Activated CD8-positive, alpha-beta T cell treated with anti-CD3 and anti-CD28 coated beads, Interleukin-2, amount 10 ng/mL, durations not matched to agents 7 days and 5 days (primary cell): ENCODE measurements at regions not wholly inside any gene's neighbourhood (a gene's known extent, or its start where the extent isn't known, plus 50 kb on each side); places are given as distances from the start of the nearest gene placed in this dataset.

Source experiments
- ATAC-seq: fragments of 150-1000 bp; cut with Tn5 transposase; one replicate; pipeline ENCODE4 v1.10.0; 2021; ENCODE audit warnings: moderate library complexity
- CTCF ChIA-PET: fragments of 350-600 bp; sonication (Branson Sonifier 250); formaldehyde crosslinking; loops from one replicate; lab custom pipeline; 2021; ENCODE audit warnings: antibody characterized with exemption; lab: Charles Lee
- POLR2A ChIA-PET: fragments of 350-600 bp; sonication (Branson Sonifier 250); formaldehyde crosslinking; loops from one replicate; lab custom pipeline; 2021; ENCODE audit warnings: antibody characterized with exemption; lab: Charles Lee
- DNase-seq: peaks from one replicate; pipeline ENCODE4 v3.0.0-alpha.2; 2020
- H3K27ac Mint-ChIP-seq: one replicate; pipeline ENCODE4 v1.8.0; 2021; ENCODE audit warnings: mild to moderate bottlenecking, mixed read lengths
- H3K27me3 Mint-ChIP-seq: one replicate; pipeline ENCODE4 v1.8.0; 2021; ENCODE audit warnings: low read depth, mixed read lengths
- H3K36me3 Mint-ChIP-seq: one replicate; pipeline ENCODE4 v1.8.0; 2021; ENCODE audit warnings: low read depth, mixed read lengths
- H3K4me1 Mint-ChIP-seq: one replicate; pipeline ENCODE4 v1.8.0; 2021; ENCODE audit warnings: low read depth, mixed read lengths
- H3K4me3 Mint-ChIP-seq: one replicate; pipeline ENCODE4 v1.8.0; 2021; ENCODE audit warnings: mild to moderate bottlenecking, mixed read lengths
- H3K9me3 Mint-ChIP-seq: one replicate; pipeline ENCODE4 v1.8.0; 2022; ENCODE audit warnings: mixed read lengths; ENCODE audit not compliant: insufficient read depth

- DNase-seq: no peak
- ATAC-seq: no peak
- Mint-ChIP-seq H3K27me3 (no peaks in the 10 kb centered on the region), H3K4me1 (no peaks in the 10 kb centered on the region), H3K36me3 (no peaks in the 10 kb centered on the region), H3K4me3 (no peak overlapping the region), H3K27ac (no peak overlapping the region), H3K9me3 (no peaks in the 10 kb centered on the region)
- CTCF ChIA-PET: no interaction called here
- POLR2A ChIA-PET: no interaction called here
These were observed 630.7 kb downstream of the TOX3 start for GRCh38 chr16:51916231-51916630.

- H3K9me3 Mint-ChIP-seq: no peaks in the 10 kb centered on the region
- H3K4me1 Mint-ChIP-seq: no peaks in the 10 kb centered on the region
- H3K4me3 Mint-ChIP-seq: no peak overlapping the region
- POLR2A ChIA-PET: no interaction called here
- no peaks in the 10 kb centered on the region for H3K27me3 Mint-ChIP-seq
- no peaks in the 10 kb centered on the region for H3K36me3 Mint-ChIP-seq
- DNase-seq (no peak), ATAC-seq (no peak)
- no peak overlapping the region for H3K27ac Mint-ChIP-seq
- CTCF ChIA-PET: no interaction called here
These were observed 639.3 kb downstream of the TOX3 start for GRCh38 chr16:51907680-51908079.

GRCh38 chr16:51900221-51900780 is 646.6 kb downstream of the TOX3 start:
- ATAC-seq (no peak), DNase-seq (no peak)
- Mint-ChIP-seq H3K9me3 (peaks cover 8% of the 10 kb centered on the region), H3K27ac (no peak overlapping the region), H3K36me3 (no peaks in the 10 kb centered on the region), H3K4me1 (no peaks in the 10 kb centered on the region), H3K27me3 (no peaks in the 10 kb centered on the region), H3K4me3 (no peak overlapping the region)
- CTCF ChIA-PET: no interaction called here
- POLR2A ChIA-PET: no interaction called here

GRCh38 chr16:51898872-51899271 is 648.1 kb downstream of the TOX3 start:
- DNase-seq (no peak), ATAC-seq (no peak)
- ChIA-PET POLR2A (no interaction called here), CTCF (no interaction called here)
- no peaks in the 10 kb centered on the region for H3K27me3 Mint-ChIP-seq
- no peak overlapping the region for H3K27ac Mint-ChIP-seq
- H3K9me3 Mint-ChIP-seq: peaks cover 8% of the 10 kb centered on the region
- no peaks in the 10 kb centered on the region for H3K36me3 Mint-ChIP-seq
- no peak overlapping the region for H3K4me3 Mint-ChIP-seq
- no peaks in the 10 kb centered on the region for H3K4me1 Mint-ChIP-seq

GRCh38 chr16:51896013-51896412 is 650.9 kb downstream of the TOX3 start:
- Mint-ChIP-seq H3K36me3 (no peaks in the 10 kb centered on the region), H3K4me3 (no peak overlapping the region), H3K4me1 (no peaks in the 10 kb centered on the region), H3K9me3 (no peaks in the 10 kb centered on the region), H3K27me3 (no peaks in the 10 kb centered on the region), H3K27ac (no peak overlapping the region)
- ChIA-PET CTCF (no interaction called here), POLR2A (no interaction called here)
- ATAC-seq: no peak
- DNase-seq: no peak

- Mint-ChIP-seq H3K4me1 (no peaks in the 10 kb centered on the region), H3K27ac (no peak overlapping the region), H3K27me3 (no peaks in the 10 kb centered on the region), H3K4me3 (no peak overlapping the region), H3K9me3 (no peaks in the 10 kb centered on the region), H3K36me3 (no peaks in the 10 kb centered on the region)
- POLR2A ChIA-PET: no interaction called here
- ATAC-seq (no peak), DNase-seq (no peak)
- CTCF ChIA-PET: no interaction called here
These were observed 654.5 kb downstream of the TOX3 start for GRCh38 chr16:51892293-51893007.

GRCh38 chr16:51888534-51888933 is 658.4 kb downstream of the TOX3 start:
- Mint-ChIP-seq H3K27me3 (no peaks in the 10 kb centered on the region), H3K9me3 (no peaks in the 10 kb centered on the region), H3K4me1 (no peaks in the 10 kb centered on the region), H3K4me3 (no peak overlapping the region), H3K36me3 (no peaks in the 10 kb centered on the region), H3K27ac (no peak overlapping the region)
- DNase-seq (no peak), ATAC-seq (no peak)
- CTCF ChIA-PET: no interaction called here
- POLR2A ChIA-PET: no interaction called here

- Mint-ChIP-seq H3K9me3 (no peaks in the 10 kb centered on the region), H3K4me1 (no peaks in the 10 kb centered on the region), H3K27me3 (no peaks in the 10 kb centered on the region), H3K27ac (no peak overlapping the region), H3K36me3 (no peaks in the 10 kb centered on the region), H3K4me3 (no peak overlapping the region)
- DNase-seq (no peak), ATAC-seq (no peak)
- ChIA-PET POLR2A (no interaction called here), CTCF (no interaction called here)
These were observed 658.9 kb downstream of the TOX3 start for GRCh38 chr16:51888016-51888415.

GRCh38 chr16:51886456-51886855 is 660.5 kb downstream of the TOX3 start:
- no peaks in the 10 kb centered on the region for H3K27me3 Mint-ChIP-seq
- no peaks in the 10 kb centered on the region for H3K9me3 Mint-ChIP-seq
- no peak overlapping the region for H3K27ac Mint-ChIP-seq
- H3K4me1 Mint-ChIP-seq: no peaks in the 10 kb centered on the region
- DNase-seq (no peak), ATAC-seq (no peak)
- no peak overlapping the region for H3K4me3 Mint-ChIP-seq
- ChIA-PET POLR2A (no interaction called here), CTCF (no interaction called here)
- H3K36me3 Mint-ChIP-seq: no peaks in the 10 kb centered on the region

GRCh38 chr16:51884773-51885172 is 662.2 kb downstream of the TOX3 start:
- CTCF ChIA-PET: no interaction called here
- ATAC-seq: no peak
- DNase-seq: no peak
- POLR2A ChIA-PET: no interaction called here
- Mint-ChIP-seq H3K36me3 (no peaks in the 10 kb centered on the region), H3K27ac (no peak overlapping the region), H3K27me3 (no peaks in the 10 kb centered on the region), H3K9me3 (no peaks in the 10 kb centered on the region), H3K4me3 (no peak overlapping the region), H3K4me1 (no peaks in the 10 kb centered on the region)

- no peak overlapping the region for H3K27ac Mint-ChIP-seq
- H3K9me3 Mint-ChIP-seq: no peaks in the 10 kb centered on the region
- POLR2A ChIA-PET: no interaction called here
- CTCF ChIA-PET: no interaction called here
- H3K4me1 Mint-ChIP-seq: no peaks in the 10 kb centered on the region
- no peaks in the 10 kb centered on the region for H3K27me3 Mint-ChIP-seq
- H3K4me3 Mint-ChIP-seq: no peak overlapping the region
- ATAC-seq (no peak), DNase-seq (no peak)
- no peaks in the 10 kb centered on the region for H3K36me3 Mint-ChIP-seq
These were observed 665.2 kb downstream of the TOX3 start for GRCh38 chr16:51881731-51882130.

- H3K27me3 Mint-ChIP-seq: no peaks in the 10 kb centered on the region
- no peaks in the 10 kb centered on the region for H3K9me3 Mint-ChIP-seq
- H3K4me3 Mint-ChIP-seq: no peak overlapping the region
- H3K4me1 Mint-ChIP-seq: no peaks in the 10 kb centered on the region
- ChIA-PET POLR2A (no interaction called here), CTCF (no interaction called here)
- ATAC-seq: no peak
- no peaks in the 10 kb centered on the region for H3K36me3 Mint-ChIP-seq
- H3K27ac Mint-ChIP-seq: no peak overlapping the region
- no peak for DNase-seq
These were observed 666.2 kb downstream of the TOX3 start for GRCh38 chr16:51880776-51881175.

- Mint-ChIP-seq H3K27me3 (no peaks in the 10 kb centered on the region), H3K27ac (no peak overlapping the region), H3K36me3 (no peaks in the 10 kb centered on the region), H3K4me1 (no peaks in the 10 kb centered on the region), H3K9me3 (peaks cover 6% of the 10 kb centered on the region), H3K4me3 (no peak overlapping the region)
- ChIA-PET POLR2A (no interaction called here), CTCF (no interaction called here)
- no peak for DNase-seq
- ATAC-seq: no peak
These were observed 669.3 kb downstream of the TOX3 start for GRCh38 chr16:51877686-51878085.
